K562 (cell line): ENCODE measurements at regions not wholly inside any gene's neighbourhood (a gene's known extent, or its start where the extent isn't known, plus 50 kb on each side); places are given as distances from the start of the nearest gene placed in this dataset.

Experiments
- ATAC-seq: fragments of 200-7000 bp; cut with Tn5 transposase; 3 replicates; pipeline ENCODE4 v1.9.1; 2020; ENCODE audit warnings: moderate library complexity
- BruUV-seq: library from RNA; stranded (reverse); fragments of 400-500 nt; replicated peaks from 2 replicates; lab custom pipeline; 2021; lab: Mats Ljungman, UMichigan
- CTCF ChIA-PET: fragments of 300-600 bp; formaldehyde crosslinking; extraction: SDS; loops from one replicate; lab custom pipeline; 2021; ENCODE audit warnings: low intra/inter-chr PET ratio; lab: Yijun Ruan, JAX
- POLR2A ChIA-PET: fragments of 300-600, 350-650 bp; sonication (Branson Sonifier 250); formaldehyde crosslinking; extraction: SDS; loops from one replicate; lab custom pipeline; 2021; ENCODE audit warnings: antibody characterized with exemption, inconsistent platforms; lab: Yijun Ruan, JAX
- DNase-seq, 4 experiments: peaks; one replicate each; pipeline versions ENCODE4 v3.0.0 to v3.0.0-alpha.2; 2011 to 2018; ENCODE audit warnings: low spot score in 3 of 4, mixed read lengths in 3 of 4; ENCODE audit errors: extremely low read depth in 1 of 4
- FAIRE-seq: peaks from 2 replicates; lab custom pipeline; 2011; peaks lifted over from hg19 to GRCh38; lab: Jason Lieb, UNC
- H2AFZ ChIP-seq: 2 replicates; pipeline ENCODE4 v1.6.0; 2011; ENCODE audit warnings: low read depth, low read length, control low read depth, inconsistent platforms
- H3K27ac ChIP-seq: fragments of 200-600 bp; 3 replicates; pipeline ENCODE4 v1.8.0; 2011; ENCODE audit warnings: low read depth, mild to moderate bottlenecking, control low read depth, inconsistent platforms, low read length, moderate library complexity, mixed read lengths; ENCODE audit errors: extremely low read depth
- H3K27me3 ChIP-seq, 2 experiments: fragments of 300-600 bp in 1 of 2; 2 replicates in 1 of 2; 3 replicates in 1 of 2; pipeline versions ENCODE4 v1.6.0 to v1.8.0; 2011; ENCODE audit warnings: inconsistent platforms in 2 of 2, low read length in 2 of 2, mild to moderate bottlenecking in 1 of 2, mixed read lengths in 1 of 2, moderate library complexity in 1 of 2; ENCODE audit not compliant: control insufficient read depth in 2 of 2, insufficient read depth in 2 of 2
- H3K36me3 ChIP-seq: fragments of 300-600 bp; 3 replicates; pipeline ENCODE4 v1.8.0; 2011; ENCODE audit warnings: mild to moderate bottlenecking, low read length, inconsistent platforms; ENCODE audit not compliant: control insufficient read depth, insufficient read depth
- H3K4me1 ChIP-seq, 2 experiments: fragments of 200-600 bp in 1 of 2; replicated peaks in 1 of 2; 2 replicates in 1 of 2; 3 replicates in 1 of 2; pipeline versions ENCODE4 v1.5.1 to v1.8.0; 2011; ENCODE audit warnings: inconsistent platforms in 2 of 2, low read length in 2 of 2, mild to moderate bottlenecking in 1 of 2, mixed read lengths in 1 of 2, moderate library complexity in 1 of 2; ENCODE audit not compliant: control insufficient read depth in 2 of 2, insufficient read depth in 2 of 2
- H3K4me2 ChIP-seq: 2 replicates; pipeline ENCODE4 v1.6.1; 2011; ENCODE audit warnings: low read length, control low read depth, inconsistent platforms, mixed read lengths; ENCODE audit not compliant: insufficient read depth
- H3K4me3 ChIP-seq: fragments of 200-600 bp; sonication (generic), shearing (Covaris generic); 2 replicates; pipeline ENCODE4 v1.5.1; 2016; ENCODE audit warnings: control low read depth, inconsistent platforms
- H3K79me2 ChIP-seq: fragments of 200-600 bp; 3 replicates; pipeline ENCODE4 v1.8.0; 2011; ENCODE audit warnings: low read length, inconsistent platforms; ENCODE audit not compliant: control insufficient read depth, insufficient read depth
- H3K9ac ChIP-seq, 2 experiments: 2 replicates each; pipeline versions ENCODE4 v1.6.0 to v1.6.1; 2011; ENCODE audit warnings: low read depth in 2 of 2, low read length in 2 of 2, control low read depth in 1 of 2, inconsistent platforms in 1 of 2, mild to moderate bottlenecking in 1 of 2, mixed read lengths in 1 of 2; ENCODE audit not compliant: insufficient read depth in 1 of 2
- H3K9me1 ChIP-seq: one replicate; pipeline ENCODE4 v1.6.0; 2011; ENCODE audit warnings: inconsistent platforms, mild to moderate bottlenecking, low read length, moderate library complexity; ENCODE audit not compliant: control insufficient read depth, insufficient read depth
- H3K9me3 ChIP-seq: replicated peaks from 2 replicates; pipeline ENCODE4 v1.5.1; 2011; ENCODE audit warnings: low read depth, low read length, inconsistent platforms; ENCODE audit not compliant: control insufficient read depth, insufficient read depth
- H4K20me1 ChIP-seq: replicated peaks from 2 replicates; pipeline ENCODE4 v1.6.1; 2011; ENCODE audit warnings: low read length, inconsistent platforms, mixed read lengths; ENCODE audit not compliant: control insufficient read depth, insufficient read depth
- CC2D1A ChIP-seq: fragments of 450-650 bp; IDR thresholded peaks from 2 replicates; pipeline ENCODE4 v1.6.1; 2017; ENCODE audit warnings: mild to moderate bottlenecking
- EZH2 ChIP-seq: IDR thresholded peaks from 2 replicates; pipeline ENCODE4 v1.6.1; 2012; ENCODE audit warnings: low read depth, mild to moderate bottlenecking, inconsistent platforms, low read length, borderline replicate concordance
- FUS ChIP-seq: fragments of 200-400 bp; formaldehyde crosslinking; optimal IDR thresholded peaks from 2 replicates; pipeline ENCODE3; 2017; ENCODE audit warnings: low read depth, low read length
- GABPA ChIP-seq: fragments of 200-800 bp; sonication (Bioruptor generic); conservative IDR thresholded peaks from 2 replicates; pipeline ENCODE4 v1.6.1; 2016; ENCODE audit warnings: low read depth, missing genetic modification characterization, missing compliant biosample characterization
- GATAD2B ChIP-seq: fragments of 450-650 bp; IDR thresholded peaks from 2 replicates; pipeline ENCODE4 v1.6.1; 2017; ENCODE audit warnings: mild to moderate bottlenecking, borderline replicate concordance
- KDM2B ChIP-seq: fragments of 250-450 bp; sonication (Bioruptor Pico); IDR thresholded peaks from 2 replicates; pipeline ENCODE4 v1.8.0; 2021; ENCODE audit warnings: mild to moderate bottlenecking, moderate library complexity
- KLF10 ChIP-seq: fragments of 250-450 bp; sonication (Bioruptor Pico); IDR thresholded peaks from 2 replicates; pipeline ENCODE4 v1.6.1; 2021; ENCODE audit warnings: matching md5 sums
- NFYB ChIP-seq: IDR thresholded peaks from 2 replicates; pipeline ENCODE4 v1.6.1; 2011; ENCODE audit warnings: mild to moderate bottlenecking, moderate library complexity; ENCODE audit not compliant: insufficient read length; ENCODE audit errors: extremely low read depth
- POLR2G ChIP-seq: fragments of 200-400 bp; formaldehyde crosslinking; IDR thresholded peaks from 2 replicates; pipeline ENCODE4 v1.6.1; 2017; ENCODE audit warnings: low read depth, mild to moderate bottlenecking, antibody characterized with exemption, low read length, moderate library complexity
- RFX1 ChIP-seq: fragments of 450-650 bp; IDR thresholded peaks from 2 replicates; pipeline ENCODE4 v1.6.1; 2016; ENCODE audit warnings: mild to moderate bottlenecking, moderate library complexity
- SAFB2 ChIP-seq: fragments of 200-400 bp; formaldehyde crosslinking; IDR thresholded peaks from 2 replicates; pipeline ENCODE4 v1.6.1; 2018; ENCODE audit warnings: borderline replicate concordance, low read length, low read depth, moderate library complexity; ENCODE audit not compliant: severe bottlenecking
- SNAPC5 ChIP-seq: fragments of 250-450 bp; sonication (Bioruptor Pico); IDR thresholded peaks from 2 replicates; pipeline ENCODE4 v1.8.0; 2021; ENCODE audit warnings: moderate library complexity, mild to moderate bottlenecking, inconsistent platforms
- TEAD2 ChIP-seq: fragments of 450-650 bp; IDR thresholded peaks from 2 replicates; pipeline ENCODE4 v1.6.1; 2016; ENCODE audit warnings: missing genetic modification characterization, control low read depth, missing compliant biosample characterization
- UBTF ChIP-seq, 2 experiments: IDR thresholded peaks; 2 replicates each; pipeline ENCODE4 v1.6.1; 2012; ENCODE audit warnings: improper control_type of control experiment in 2 of 2, low read depth in 2 of 2, low read length in 2 of 2, borderline replicate concordance in 1 of 2
- WGBS: fragments of 100-300 bp; shearing (Covaris generic); methylation state at CpG from one replicate; pipeline ENCODE4 v1.1.6; 2016; ENCODE audit warnings: low coverage, mixed read lengths; ENCODE audit not compliant: insufficient coverage; ENCODE audit errors: missing lambda C conversion rate; 5-methylcytosine and 5-hydroxymethylcytosine counted together
- in situ Hi-C: fragments of 300-500 bp; cut with MboI; formaldehyde crosslinking; loops from 4 replicates; pipeline ENCODE4 v1.15.0; 2018; ENCODE audit warnings: inconsistent platforms, mixed read lengths
- intact Hi-C: fragments of 100-400 bp; cut with micrococcal nuclease; formaldehyde crosslinking; loops from 2 replicates; pipeline ENCODE4 v1.14.2; 2022

GRCh38 chr6:77340331-77340730 is 123.0 kb downstream of the HTR1B start:
- no peak for DNase-seq
- TF ChIP-seq POLR2G (no peak), GABPA (tag) (no peak), CC2D1A (no peak), GATAD2B (no peak), SNAPC5 (no peak)
- no peak for ATAC-seq
- H3K27ac ChIP-seq: no peak overlapping the region
- WGBS: 0% methylated on average over 4 of the region's 4 CpGs
- no peak for FAIRE-seq
- POLR2A ChIA-PET: no interaction called here
- in situ Hi-C loops (no loop called here), intact Hi-C loops (no loop called here)
- H3K9me3 ChIP-seq: 0 out of 2 replicates have a peak, but pooled peaks cover 2% of the 10 kb centered on the region
- H2AFZ ChIP-seq: no peak overlapping the region
- no peaks in the 10 kb centered on the region for H3K79me2 ChIP-seq
- no peaks in the 10 kb centered on the region for H3K9me1 ChIP-seq
- H3K4me3 ChIP-seq: no peak overlapping the region
- H3K4me1 ChIP-seq: no peaks in the 10 kb centered on the region
- no TSS peak for BruUV-seq
- H3K27me3 ChIP-seq: no peaks in the 10 kb centered on the region
- CTCF ChIA-PET: no interaction called here
- H3K9ac ChIP-seq: no peak overlapping the region
- no peaks in the 10 kb centered on the region for H3K36me3 ChIP-seq
- no peaks in the 10 kb centered on the region for H4K20me1 ChIP-seq
- no peak overlapping the region for H3K4me2 ChIP-seq

GRCh38 chr6:77339926-77340325 is 123.4 kb downstream of the HTR1B start:
- in situ Hi-C loops: no loop called here
- Histone ChIP-seq H3K9me3 (0 out of 2 replicates have a peak, but pooled peaks cover 2% of the 10 kb centered on the region), H3K27me3 (no peaks in the 10 kb centered on the region), H3K4me2 (no peak overlapping the region), H3K4me1 (no peaks in the 10 kb centered on the region), H2AFZ (no peak overlapping the region), H3K4me3 (no peak overlapping the region), H3K79me2 (no peaks in the 10 kb centered on the region), H4K20me1 (no peaks in the 10 kb centered on the region), H3K9ac (no peak overlapping the region), H3K36me3 (no peaks in the 10 kb centered on the region), H3K27ac (no peak overlapping the region), H3K9me1 (no peaks in the 10 kb centered on the region)
- intact Hi-C loops: no loop called here
- DNase-seq: no peak
- no peak for ATAC-seq
- no TSS peak for BruUV-seq
- ChIA-PET CTCF (no interaction called here), POLR2A (no interaction called here)
- FAIRE-seq: no peak
- 0% methylated on average over 2 of the region's 2 CpGs for WGBS
- TF ChIP-seq UBTF (IDR thresholded peaks at IDR 0.05; ENCODE audit: borderline replicate concordance in 1 of 2, low read depth in 2 of 2, low read length in 2 of 2) (no peak), NFYB (no peak), RFX1 (no peak), FUS (no peak), KDM2B (CRISPR knock-in tag) (no peak), EZH2 (no peak), KLF10 (CRISPR knock-in tag) (no peak), SAFB2 (no peak), TEAD2 (no peak)
